ENCODE measurements at regions not wholly inside any gene's neighbourhood (a gene's known extent, or its start where the extent isn't known, plus 50 kb on each side); places are given as distances from the start of the nearest gene placed in this dataset.
A peak's percentile ranks its signal among the peaks of the same experiment; 100 is the strongest.

DNA sequence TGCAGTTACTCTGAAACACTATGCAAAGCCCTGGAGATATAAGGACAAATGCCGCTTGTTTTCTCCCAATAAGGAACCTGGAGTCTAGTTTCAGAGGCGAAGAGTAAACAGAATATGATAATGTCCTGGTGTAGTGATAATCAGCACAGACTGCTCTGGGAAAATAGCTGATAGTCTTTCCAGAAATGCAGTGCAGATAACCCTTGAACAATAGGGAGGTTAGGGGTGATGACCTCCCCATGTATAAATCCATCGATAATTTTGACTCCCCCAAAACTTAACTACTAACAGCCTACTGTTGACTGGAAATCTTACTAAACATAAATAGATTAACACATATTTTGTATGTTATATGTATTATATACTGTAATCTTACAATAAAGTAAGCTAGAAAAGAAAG, 1280.9 kb upstream of the TENM3 start:
- H3K27me3 ChIP-seq (ENCODE audit: control insufficient read depth in 3 of 3, insufficient read depth in 3 of 3, low read length in 3 of 3): no peaks in the 10 kb centered on the region
- H3K4me3 ChIP-seq (ENCODE audit: low read length in 3 of 3): no peak overlapping the region
- no peaks in the 10 kb centered on the region for H3K9me3 ChIP-seq (ENCODE audit: control insufficient read depth in 3 of 3, low read length in 3 of 3)
- H3K36me3 ChIP-seq (ENCODE audit: control insufficient read depth in 3 of 3, insufficient read depth in 3 of 3, low read length in 3 of 3): no peaks in the 10 kb centered on the region
- H3K27ac ChIP-seq (ENCODE audit: low read depth, low read length): no peak overlapping the region
- no peaks in the 10 kb centered on the region for H3K4me1 ChIP-seq (ENCODE audit: control insufficient read depth in 3 of 3, insufficient read depth in 3 of 3, low read length in 3 of 3)
- no peak overlapping the region for H3K9ac ChIP-seq (ENCODE audit: low read depth in 1 of 3, low read length in 3 of 3)

DNA sequence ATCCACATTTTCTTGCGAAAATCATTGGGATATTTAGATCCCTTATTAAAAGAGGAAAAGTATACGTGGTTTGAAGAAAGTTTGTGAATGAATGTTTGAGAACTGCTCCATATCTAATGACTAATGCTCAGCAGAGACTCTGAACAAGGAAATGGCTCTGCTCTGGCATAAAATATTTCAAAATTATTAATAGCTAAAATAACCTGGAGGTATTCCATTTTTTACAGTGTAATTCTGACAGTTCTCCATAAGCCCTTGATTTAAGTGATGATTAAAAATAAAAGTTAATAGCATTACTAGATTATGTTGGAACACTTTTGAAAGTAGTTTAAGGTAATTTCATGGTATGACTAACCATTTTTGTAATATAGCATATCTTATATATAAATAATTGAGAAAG, 1276.9 kb upstream of the TENM3 start:
- Histone ChIP-seq H3K27ac (ENCODE audit: low read depth, low read length) (no peak overlapping the region), H3K9me3 (ENCODE audit: control insufficient read depth in 3 of 3, low read length in 3 of 3) (no peaks in the 10 kb centered on the region), H3K27me3 (ENCODE audit: control insufficient read depth in 3 of 3, insufficient read depth in 3 of 3, low read length in 3 of 3) (no peaks in the 10 kb centered on the region)

DNA sequence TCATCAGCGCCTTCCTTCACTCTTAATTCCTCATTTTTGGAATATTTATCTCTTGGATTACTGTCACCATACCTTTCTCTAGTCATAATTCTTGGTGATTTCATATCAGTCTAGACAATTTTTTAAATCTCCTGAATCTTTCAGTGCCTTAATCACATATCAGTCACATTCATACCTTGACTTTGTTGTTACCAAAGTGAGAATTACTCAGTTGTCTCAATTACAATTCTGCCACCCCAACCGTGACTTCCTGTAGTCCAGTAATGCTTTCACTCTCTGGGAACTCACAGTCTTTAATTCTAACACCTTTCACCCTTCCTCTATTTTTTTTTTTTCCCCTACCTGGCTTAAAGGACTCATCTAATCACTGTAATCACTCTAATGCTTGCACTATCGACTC, 1275.3 kb upstream of the TENM3 start:
- no peaks in the 10 kb centered on the region for H3K27me3 ChIP-seq (ENCODE audit: control insufficient read depth in 3 of 3, insufficient read depth in 3 of 3, low read length in 3 of 3)
- H3K36me3 ChIP-seq (ENCODE audit: control insufficient read depth in 3 of 3, insufficient read depth in 3 of 3, low read length in 3 of 3): no peaks in the 10 kb centered on the region
- H3K27ac ChIP-seq (ENCODE audit: low read depth, low read length): no peak overlapping the region
- H3K4me3 ChIP-seq (ENCODE audit: low read length in 3 of 3): no peak overlapping the region
- H3K9ac ChIP-seq (ENCODE audit: low read depth in 1 of 3, low read length in 3 of 3): no peak overlapping the region
- no peaks in the 10 kb centered on the region for H3K4me1 ChIP-seq (ENCODE audit: control insufficient read depth in 3 of 3, insufficient read depth in 3 of 3, low read length in 3 of 3)
- H3K9me3 ChIP-seq (ENCODE audit: control insufficient read depth in 3 of 3, low read length in 3 of 3): no peaks in the 10 kb centered on the region

More for the DNA sequence above, 1276.9 kb upstream of the TENM3 start:
- no peak overlapping the region for H3K9ac ChIP-seq (ENCODE audit: low read depth in 1 of 3, low read length in 3 of 3)
- H3K4me1 ChIP-seq (ENCODE audit: control insufficient read depth in 3 of 3, insufficient read depth in 3 of 3, low read length in 3 of 3): no peaks in the 10 kb centered on the region
- no peaks in the 10 kb centered on the region for H3K36me3 ChIP-seq (ENCODE audit: control insufficient read depth in 3 of 3, insufficient read depth in 3 of 3, low read length in 3 of 3)
- H3K4me3 ChIP-seq (ENCODE audit: low read length in 3 of 3): no peak overlapping the region

- Histone ChIP-seq H3K9me3 (ENCODE audit: control insufficient read depth in 3 of 3, low read length in 3 of 3) (no peaks in the 10 kb centered on the region), H3K27ac (ENCODE audit: low read depth, low read length) (no peak overlapping the region), H3K9ac (ENCODE audit: low read depth in 1 of 3, low read length in 3 of 3) (no peak overlapping the region), H3K27me3 (ENCODE audit: control insufficient read depth in 3 of 3, insufficient read depth in 3 of 3, low read length in 3 of 3) (no peaks in the 10 kb centered on the region), H3K4me3 (ENCODE audit: low read length in 3 of 3) (no peak overlapping the region), H3K4me1 (ENCODE audit: control insufficient read depth in 3 of 3, insufficient read depth in 3 of 3, low read length in 3 of 3) (no peaks in the 10 kb centered on the region), H3K36me3 (ENCODE audit: control insufficient read depth in 3 of 3, insufficient read depth in 3 of 3, low read length in 3 of 3) (no peaks in the 10 kb centered on the region)
Measured at GRCh38 chr4:180973894-180974293, 1269.3 kb upstream of the TENM3 start.

GRCh38 chr4:180990931-180991330, 1252.3 kb upstream of the TENM3 start:
- no peaks in the 10 kb centered on the region for H3K36me3 ChIP-seq (ENCODE audit: control insufficient read depth in 3 of 3, insufficient read depth in 3 of 3, low read length in 3 of 3)
- H3K9ac ChIP-seq (ENCODE audit: low read depth in 1 of 3, low read length in 3 of 3): no peak overlapping the region
- no peaks in the 10 kb centered on the region for H3K27me3 ChIP-seq (ENCODE audit: control insufficient read depth in 3 of 3, insufficient read depth in 3 of 3, low read length in 3 of 3)
- peaks cover 0 to 2% (median 0%) of the 10 kb centered on the region in 3 donors for H3K9me3 ChIP-seq (ENCODE audit: control insufficient read depth in 3 of 3, low read length in 3 of 3)
- no peak overlapping the region for H3K27ac ChIP-seq (ENCODE audit: low read depth, low read length)
- no peaks in the 10 kb centered on the region for H3K4me1 ChIP-seq (ENCODE audit: control insufficient read depth in 3 of 3, insufficient read depth in 3 of 3, low read length in 3 of 3)
- H3K4me3 ChIP-seq (ENCODE audit: low read length in 3 of 3): no peak overlapping the region

DNA sequence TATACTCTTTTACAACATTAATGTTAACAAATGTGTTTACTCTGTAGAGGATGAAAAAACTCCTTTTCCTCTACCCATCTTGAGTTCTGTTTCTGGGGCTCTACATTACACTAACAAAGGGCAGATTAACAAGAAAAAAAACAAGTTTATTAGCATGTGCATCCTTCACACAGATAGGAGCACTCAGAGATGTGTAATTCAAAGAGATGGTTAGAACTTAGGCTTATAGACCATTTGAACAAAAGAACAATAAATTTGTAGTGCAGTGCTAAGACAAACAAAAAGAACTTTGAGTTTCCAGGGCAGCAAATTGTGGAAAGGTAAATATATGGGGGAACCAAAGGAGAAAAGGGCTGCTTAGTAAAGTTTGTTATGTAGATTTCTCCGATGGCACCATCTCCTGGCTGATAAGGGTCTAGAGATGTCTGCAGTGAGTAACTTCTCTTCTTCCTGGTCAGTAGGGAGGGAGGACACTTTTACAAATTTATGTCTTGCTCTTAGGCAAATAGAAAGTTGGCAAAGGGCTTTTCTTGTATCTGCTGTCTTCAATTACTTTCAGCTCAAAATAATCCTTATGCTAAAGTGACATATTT, 1249.9 kb upstream of the TENM3 start:
- no peaks in the 10 kb centered on the region for H3K27me3 ChIP-seq (ENCODE audit: control insufficient read depth in 3 of 3, insufficient read depth in 3 of 3, low read length in 3 of 3)
- peaks cover 0 to 2% (median 0%) of the 10 kb centered on the region in 3 donors for H3K9me3 ChIP-seq (ENCODE audit: control insufficient read depth in 3 of 3, low read length in 3 of 3)
- no peaks in the 10 kb centered on the region for H3K4me1 ChIP-seq (ENCODE audit: control insufficient read depth in 3 of 3, insufficient read depth in 3 of 3, low read length in 3 of 3)
- no peak overlapping the region for H3K4me3 ChIP-seq (ENCODE audit: low read length in 3 of 3)
- no peak overlapping the region for H3K27ac ChIP-seq (ENCODE audit: low read depth, low read length)
- no peak overlapping the region for H3K9ac ChIP-seq (ENCODE audit: low read depth in 1 of 3, low read length in 3 of 3)
- no peaks in the 10 kb centered on the region for H3K36me3 ChIP-seq (ENCODE audit: control insufficient read depth in 3 of 3, insufficient read depth in 3 of 3, low read length in 3 of 3)

- no peaks in the 10 kb centered on the region for H3K36me3 ChIP-seq (ENCODE audit: control insufficient read depth in 3 of 3, insufficient read depth in 3 of 3, low read length in 3 of 3)
- no peak overlapping the region for H3K27ac ChIP-seq (ENCODE audit: low read depth, low read length)
- H3K9me3 ChIP-seq (ENCODE audit: control insufficient read depth in 3 of 3, low read length in 3 of 3): no peaks in the 10 kb centered on the region
- H3K4me3 ChIP-seq (ENCODE audit: low read length in 3 of 3): no peak overlapping the region
- H3K27me3 ChIP-seq (ENCODE audit: control insufficient read depth in 3 of 3, insufficient read depth in 3 of 3, low read length in 3 of 3): no peaks in the 10 kb centered on the region
- H3K9ac ChIP-seq (ENCODE audit: low read depth in 1 of 3, low read length in 3 of 3): no peak overlapping the region
- no peaks in the 10 kb centered on the region for H3K4me1 ChIP-seq (ENCODE audit: control insufficient read depth in 3 of 3, insufficient read depth in 3 of 3, low read length in 3 of 3)
Measured at GRCh38 chr4:180994722-180995121, 1248.5 kb upstream of the TENM3 start.

DNA sequence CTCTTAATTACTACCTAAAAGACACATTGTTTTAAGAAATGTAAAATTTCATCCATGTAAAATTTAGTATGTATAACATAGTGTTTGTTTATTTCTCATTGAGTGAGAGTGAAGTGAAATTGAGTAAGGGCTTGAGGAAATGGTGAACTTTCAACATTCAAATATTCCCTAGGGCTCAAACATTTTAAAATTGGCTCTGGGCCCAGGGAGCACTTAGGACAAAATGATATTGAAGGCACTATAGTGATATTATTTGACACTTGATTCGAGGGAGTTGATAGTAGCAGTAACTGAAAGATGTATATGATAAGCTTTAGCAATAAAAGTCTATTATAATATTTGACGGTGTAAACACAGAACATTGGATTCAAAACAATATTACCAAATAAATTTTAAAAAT, 1244.0 kb upstream of the TENM3 start:
- H3K4me1 ChIP-seq (ENCODE audit: control insufficient read depth in 3 of 3, insufficient read depth in 3 of 3, low read length in 3 of 3): no peaks in the 10 kb centered on the region
- H3K9ac ChIP-seq (ENCODE audit: low read depth in 1 of 3, low read length in 3 of 3): no peak overlapping the region
- no peaks in the 10 kb centered on the region for H3K27me3 ChIP-seq (ENCODE audit: control insufficient read depth in 3 of 3, insufficient read depth in 3 of 3, low read length in 3 of 3)
- no peak overlapping the region for H3K27ac ChIP-seq (ENCODE audit: low read depth, low read length)
- no peak overlapping the region for H3K4me3 ChIP-seq (ENCODE audit: low read length in 3 of 3)
- H3K9me3 ChIP-seq (ENCODE audit: control insufficient read depth in 3 of 3, low read length in 3 of 3): no peaks in the 10 kb centered on the region
- H3K36me3 ChIP-seq (ENCODE audit: control insufficient read depth in 3 of 3, insufficient read depth in 3 of 3, low read length in 3 of 3): no peaks in the 10 kb centered on the region

GRCh38 chr4:181004056-181004455, 1239.1 kb upstream of the TENM3 start:
- Histone ChIP-seq H3K36me3 (ENCODE audit: control insufficient read depth in 3 of 3, insufficient read depth in 3 of 3, low read length in 3 of 3) (no peaks in the 10 kb centered on the region), H3K4me3 (ENCODE audit: low read length in 3 of 3) (no peak overlapping the region), H3K9ac (ENCODE audit: low read depth in 1 of 3, low read length in 3 of 3) (no peak overlapping the region), H3K9me3 (ENCODE audit: control insufficient read depth in 3 of 3, low read length in 3 of 3) (no peaks in the 10 kb centered on the region), H3K27me3 (ENCODE audit: control insufficient read depth in 3 of 3, insufficient read depth in 3 of 3, low read length in 3 of 3) (no peaks in the 10 kb centered on the region), H3K27ac (ENCODE audit: low read depth, low read length) (no peak overlapping the region), H3K4me1 (ENCODE audit: control insufficient read depth in 3 of 3, insufficient read depth in 3 of 3, low read length in 3 of 3) (peaks cover 0 to 4% (median 0%) of the 10 kb centered on the region in 3 donors)

- Histone ChIP-seq H3K36me3 (ENCODE audit: control insufficient read depth in 3 of 3, insufficient read depth in 3 of 3, low read length in 3 of 3) (no peaks in the 10 kb centered on the region), H3K4me3 (ENCODE audit: low read length in 3 of 3) (peak overlapping the region in 1 of 3 donors; percentile 19), H3K27ac (ENCODE audit: low read depth, low read length) (no peak overlapping the region), H3K4me1 (ENCODE audit: control insufficient read depth in 3 of 3, insufficient read depth in 3 of 3, low read length in 3 of 3) (peaks cover 0 to 4% (median 0%) of the 10 kb centered on the region in 3 donors), H3K9ac (ENCODE audit: low read depth in 1 of 3, low read length in 3 of 3) (no peak overlapping the region), H3K9me3 (ENCODE audit: control insufficient read depth in 3 of 3, low read length in 3 of 3) (no peaks in the 10 kb centered on the region), H3K27me3 (ENCODE audit: control insufficient read depth in 3 of 3, insufficient read depth in 3 of 3, low read length in 3 of 3) (no peaks in the 10 kb centered on the region)
Measured at GRCh38 chr4:181006499-181007260, 1236.5 kb upstream of the TENM3 start.

All from skeletal muscle tissue (tissue), 3 donors.